H1 (cell line): ENCODE measurements at regions not wholly inside any gene's neighbourhood (a gene's known extent, or its start where the extent isn't known, plus 50 kb on each side); places are given as distances from the start of the nearest gene placed in this dataset.
"Not testable (repeated sequence)": the region's sequence is repeated elsewhere in the genome, so short reads cannot be mapped to it uniquely, and the experiment has no call there.

Experiments
- CTCF ChIA-PET: fragments of 300-600 bp; sonication (Branson Sonifier 250); formaldehyde crosslinking; loops from one replicate; lab custom pipeline; 2021; ENCODE audit not compliant: partially characterized antibody; lab: Charles Lee
- POLR2A ChIA-PET: fragments of 300-600 bp; sonication (Branson Sonifier 250); formaldehyde crosslinking; loops from one replicate; lab custom pipeline; 2021; ENCODE audit warnings: inconsistent platforms; ENCODE audit not compliant: partially characterized antibody; lab: Charles Lee
- DNase-seq, 2 experiments: peaks; one replicate each; pipeline versions ENCODE4 v3.0.0 to v3.0.0-alpha.2; 2010 to 2022; ENCODE audit warnings: low spot score in 2 of 2, low read depth in 1 of 2, mixed read lengths in 1 of 2
- FAIRE-seq: peaks from 2 replicates; lab custom pipeline; 2011; peaks lifted over from hg19 to GRCh38; lab: Jason Lieb, UNC
- H2AFZ ChIP-seq: 2 replicates; pipeline ENCODE4 v1.8.1; 2012; ENCODE audit warnings: low read length, inconsistent platforms
- H2AK5ac ChIP-seq: 2 replicates; pipeline ENCODE4 v1.6.1; 2013; ENCODE audit warnings: low read depth, low read length
- H2BK120ac ChIP-seq: replicated peaks from 2 replicates; pipeline ENCODE3; 2013; ENCODE audit warnings: low read depth, low read length, inconsistent platforms
- H2BK12ac ChIP-seq: 2 replicates; pipeline ENCODE4 v1.6.1; 2013; ENCODE audit warnings: low read depth, low read length
- H2BK15ac ChIP-seq: 2 replicates; pipeline ENCODE4 v1.6.1; 2013; ENCODE audit warnings: low read length
- H2BK20ac ChIP-seq: 2 replicates; pipeline ENCODE4 v1.6.1; 2013; ENCODE audit warnings: low read length
- H2BK5ac ChIP-seq: 2 replicates; pipeline ENCODE4 v1.6.1; 2013; ENCODE audit warnings: low read depth, low read length
- H3K14ac ChIP-seq: 2 replicates; pipeline ENCODE4 v1.6.1; 2013; ENCODE audit warnings: inconsistent platforms; ENCODE audit not compliant: insufficient read length
- H3K18ac ChIP-seq: 2 replicates; pipeline ENCODE4 v1.6.1; 2013; ENCODE audit warnings: low read length; ENCODE audit errors: extremely low read depth
- H3K23ac ChIP-seq: 2 replicates; pipeline ENCODE4 v1.6.1; 2013; ENCODE audit warnings: inconsistent platforms; ENCODE audit not compliant: insufficient read length
- H3K23me2 ChIP-seq: 2 replicates; pipeline ENCODE4 v1.6.1; 2013; ENCODE audit warnings: low read depth, low read length
- H3K27ac ChIP-seq: 2 replicates; pipeline ENCODE4 v1.6.1; 2011; ENCODE audit warnings: low read depth, low read length, inconsistent platforms
- H3K27me3 ChIP-seq, 4 experiments: replicated peaks in 1 of 4; 1 replicate in 1 of 4; 2 replicates in 3 of 4; pipeline versions ENCODE4 v1.6.1 to v1.8.1; 2011 to 2013; ENCODE audit warnings: low read length in 3 of 4, mild to moderate bottlenecking in 3 of 4, inconsistent platforms in 2 of 4, mixed read lengths in 2 of 4, moderate library complexity in 1 of 4; ENCODE audit not compliant: control insufficient read depth in 3 of 4, insufficient read depth in 3 of 4; ENCODE audit errors: extremely low read depth in 1 of 4
- H3K36me3 ChIP-seq, 4 experiments: 2 replicates each; pipeline versions ENCODE4 v1.6.1 to v1.8.1; 2011 to 2013; ENCODE audit warnings: mild to moderate bottlenecking in 4 of 4, low read length in 3 of 4, moderate library complexity in 2 of 4, control low read depth in 1 of 4, inconsistent platforms in 1 of 4; ENCODE audit not compliant: insufficient read depth in 4 of 4, control insufficient read depth in 2 of 4
- H3K4ac ChIP-seq: replicated peaks from 2 replicates; pipeline ENCODE3; 2013; ENCODE audit warnings: low read length, low read depth, mixed read lengths, inconsistent platforms; ENCODE audit not compliant: insufficient read length
- H3K4me1 ChIP-seq, 4 experiments: replicated peaks in 1 of 4; 1 replicate in 1 of 4; 2 replicates in 3 of 4; pipeline versions ENCODE4 v1.6.1 to v1.8.1; 2011 to 2013; ENCODE audit warnings: low read length in 3 of 4, inconsistent platforms in 2 of 4, mixed read lengths in 1 of 4; ENCODE audit not compliant: insufficient read depth in 4 of 4, control insufficient read depth in 3 of 4
- H3K4me2 ChIP-seq, 2 experiments: 2 replicates each; pipeline versions ENCODE4 v1.6.1 to v1.8.1; 2011 to 2013; ENCODE audit warnings: low read depth in 2 of 2, low read length in 2 of 2, control low read depth in 1 of 2, inconsistent platforms in 1 of 2, mild to moderate bottlenecking in 1 of 2; ENCODE audit not compliant: insufficient read depth in 1 of 2
- H3K4me3 ChIP-seq, 4 experiments: fragments of 200-600, 300-600 bp in 1 of 4; sonication (generic), shearing (Covaris generic), sonication (Bioruptor Twin) in 1 of 4; 2 replicates each; pipeline versions ENCODE4 v1.5.1 to v1.8.1; 2011 to 2016; ENCODE audit warnings: low read length in 4 of 4, low read depth in 3 of 4, control low read depth in 2 of 4, inconsistent platforms in 2 of 4, mild to moderate bottlenecking in 2 of 4, mixed read lengths in 1 of 4, moderate library complexity in 1 of 4; ENCODE audit not compliant: insufficient read depth in 2 of 4; ENCODE audit errors: extremely low read depth in 1 of 4
- H3K56ac ChIP-seq: replicated peaks from 2 replicates; pipeline ENCODE3; 2013; ENCODE audit warnings: low read depth, mild to moderate bottlenecking, mixed read lengths, low read length, inconsistent platforms; ENCODE audit not compliant: insufficient read length
- H3K79me1 ChIP-seq: 2 replicates; pipeline ENCODE4 v1.6.1; 2013; ENCODE audit warnings: low read depth, low read length, control low read depth
- H3K79me2 ChIP-seq, 2 experiments: 2 replicates each; pipeline versions ENCODE4 v1.6.1 to v1.8.1; 2012 to 2013; ENCODE audit warnings: low read length in 2 of 2, mild to moderate bottlenecking in 2 of 2, inconsistent platforms in 1 of 2; ENCODE audit not compliant: insufficient read depth in 2 of 2, control insufficient read depth in 1 of 2
- H3K9ac ChIP-seq, 4 experiments: replicated peaks in 1 of 4; 1 replicate in 1 of 4; 2 replicates in 3 of 4; pipeline versions ENCODE4 v1.6.1 to v1.8.1; 2011 to 2013; ENCODE audit warnings: low read depth in 3 of 4, low read length in 3 of 4, control low read depth in 2 of 4, mild to moderate bottlenecking in 2 of 4, moderate library complexity in 2 of 4, inconsistent platforms in 1 of 4; ENCODE audit errors: extremely low read depth in 1 of 4
- H3K9me3 ChIP-seq, 2 experiments: 2 replicates each; pipeline versions ENCODE4 v1.6.1 to v1.8.1; 2012 to 2013; ENCODE audit warnings: mild to moderate bottlenecking in 2 of 2, moderate library complexity in 2 of 2, control low read depth in 1 of 2, inconsistent platforms in 1 of 2, low read depth in 1 of 2, low read length in 1 of 2, mixed read lengths in 1 of 2; ENCODE audit not compliant: insufficient read depth in 2 of 2
- H4K20me1 ChIP-seq, 2 experiments: replicated peaks in 1 of 2; 2 replicates each; pipeline versions ENCODE3 to v1.8.1; 2011 to 2013; ENCODE audit warnings: inconsistent platforms in 2 of 2, low read length in 2 of 2, mild to moderate bottlenecking in 1 of 2; ENCODE audit not compliant: insufficient read depth in 2 of 2, control insufficient read depth in 1 of 2
- H4K5ac ChIP-seq: 2 replicates; pipeline ENCODE4 v1.6.1; 2013; ENCODE audit warnings: low read length, low read depth, mixed read lengths, inconsistent platforms; ENCODE audit not compliant: insufficient read length
- H4K8ac ChIP-seq: 2 replicates; pipeline ENCODE4 v1.8.0; 2013; ENCODE audit warnings: mild to moderate bottlenecking, moderate library complexity, low read length, inconsistent platforms; ENCODE audit not compliant: insufficient read depth; ENCODE audit errors: extremely low read depth
- H4K91ac ChIP-seq: replicated peaks from 2 replicates; pipeline ENCODE3; 2013; ENCODE audit warnings: low read length, mixed read lengths, inconsistent platforms; ENCODE audit not compliant: insufficient read length
- RAD21 ChIP-seq, 2 experiments: IDR thresholded peaks in 1 of 2; conservative IDR thresholded peaks in 1 of 2; 2 replicates each; pipeline ENCODE4 v1.6.1; 2011; ENCODE audit warnings: low read depth in 2 of 2, low read length in 2 of 2, improper control_type of control experiment in 1 of 2, inconsistent platforms in 1 of 2, mild to moderate bottlenecking in 1 of 2, moderate library complexity in 1 of 2
- WGBS, 2 experiments: shearing (Covaris generic) in 1 of 2; methylation state at CpG; one replicate each; pipeline versions ENCODE4 v1.1.6 to v1.1.7; 2013 to 2015; ENCODE audit warnings: low lambda C conversion rate in 2 of 2, mixed read lengths in 2 of 2, inconsistent platforms in 1 of 2, low coverage in 1 of 2, missing lambda C conversion rate in 1 of 2; ENCODE audit not compliant: insufficient replicate concordance in 2 of 2, insufficient coverage in 1 of 2, insufficient read length in 1 of 2; ENCODE audit errors: extremely low coverage in 1 of 2, missing lambda C conversion rate in 1 of 2; 5-methylcytosine and 5-hydroxymethylcytosine counted together
- TF ChIP-seq, protein P1 (sequence below), 3 experiments: IDR thresholded peaks; 1 replicate in 2 of 3; 2 replicates in 1 of 3; pipeline versions ENCODE4 v1.5.1 to v1.6.1; 2011; ENCODE audit warnings: low read length in 3 of 3, mild to moderate bottlenecking in 3 of 3, inconsistent platforms in 2 of 3, low read depth in 1 of 3, moderate library complexity in 1 of 3; ENCODE audit not compliant: insufficient read depth in 1 of 3; ENCODE audit errors: control extremely low read depth in 1 of 3

DNA sequence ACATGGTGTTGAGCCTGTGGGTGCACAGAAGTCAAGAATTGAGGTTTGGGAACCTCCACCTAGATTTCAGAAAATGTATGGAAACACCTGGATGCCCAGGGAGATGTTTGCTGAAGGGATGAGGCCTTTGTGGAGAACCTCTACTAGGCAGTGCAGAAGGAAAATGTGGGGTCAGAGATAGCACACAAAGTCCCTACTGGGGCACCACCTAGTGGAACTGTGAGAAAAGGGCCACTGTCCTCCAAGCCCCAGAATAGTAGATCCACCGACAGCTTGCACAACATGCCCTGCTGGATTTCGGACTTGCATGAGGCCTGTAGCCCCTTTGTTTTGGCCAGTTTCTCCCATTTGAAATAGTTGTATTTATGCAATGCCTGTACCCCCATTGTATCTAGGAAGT, 2027.3 kb downstream of the PCDH9 start:
- CTCF ChIA-PET: interaction anchor here (1.0 to 1.5 kb wide), 2 partner anchors 8 to 41 kb away, joined by 3 read pairs; no protein-coding TSS in a partner anchor
- H3K18ac ChIP-seq, H2BK5ac ChIP-seq, H3K36me3 ChIP-seq, H3K23ac ChIP-seq, H3K23me2 ChIP-seq, H2BK12ac ChIP-seq, H2BK120ac ChIP-seq, H3K79me1 ChIP-seq, H3K27ac ChIP-seq, H4K91ac ChIP-seq, H3K14ac ChIP-seq, H3K27me3 ChIP-seq, H3K4ac ChIP-seq, H2AK5ac ChIP-seq, H3K56ac ChIP-seq, POLR2A ChIA-PET, DNase-seq, FAIRE-seq, H4K20me1 ChIP-seq, H3K9ac ChIP-seq, H4K5ac ChIP-seq, H2AFZ ChIP-seq, H3K4me3 ChIP-seq, H3K4me2 ChIP-seq, H2BK20ac ChIP-seq, H2BK15ac ChIP-seq, H4K8ac ChIP-seq, H3K4me1 ChIP-seq, H3K79me2 ChIP-seq: not testable (repeated sequence)
- TF ChIP-seq RAD21 (IDR thresholded peaks at IDR 0.05 in 1 of 2, conservative IDR thresholded peaks at IDR 0.05 in 1 of 2; ENCODE audit: low read depth in 2 of 2, low read length in 2 of 2): peak; percentile 34 to 51; a peak in 3 of 4 replicates
- TF ChIP-seq, protein P1, sequence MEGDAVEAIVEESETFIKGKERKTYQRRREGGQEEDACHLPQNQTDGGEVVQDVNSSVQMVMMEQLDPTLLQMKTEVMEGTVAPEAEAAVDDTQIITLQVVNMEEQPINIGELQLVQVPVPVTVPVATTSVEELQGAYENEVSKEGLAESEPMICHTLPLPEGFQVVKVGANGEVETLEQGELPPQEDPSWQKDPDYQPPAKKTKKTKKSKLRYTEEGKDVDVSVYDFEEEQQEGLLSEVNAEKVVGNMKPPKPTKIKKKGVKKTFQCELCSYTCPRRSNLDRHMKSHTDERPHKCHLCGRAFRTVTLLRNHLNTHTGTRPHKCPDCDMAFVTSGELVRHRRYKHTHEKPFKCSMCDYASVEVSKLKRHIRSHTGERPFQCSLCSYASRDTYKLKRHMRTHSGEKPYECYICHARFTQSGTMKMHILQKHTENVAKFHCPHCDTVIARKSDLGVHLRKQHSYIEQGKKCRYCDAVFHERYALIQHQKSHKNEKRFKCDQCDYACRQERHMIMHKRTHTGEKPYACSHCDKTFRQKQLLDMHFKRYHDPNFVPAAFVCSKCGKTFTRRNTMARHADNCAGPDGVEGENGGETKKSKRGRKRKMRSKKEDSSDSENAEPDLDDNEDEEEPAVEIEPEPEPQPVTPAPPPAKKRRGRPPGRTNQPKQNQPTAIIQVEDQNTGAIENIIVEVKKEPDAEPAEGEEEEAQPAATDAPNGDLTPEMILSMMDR (IDR thresholded peaks at IDR 0.05; ENCODE audit: control extremely low read depth in 1 of 3, insufficient read depth in 1 of 3, low read depth in 1 of 3, low read length in 3 of 3): peak in 2 of 3 experiments; percentile 5 to 26; a peak in 3 of 4 replicates
- 100% methylated on average over 2 of the region's 2 CpGs; no CpG with 5 or more reads in 1 of the 2 experiments for WGBS, 2 experiments
- peaks cover 6 to 14% of the 10 kb centered on the region in 2 experiments; a peak in 2 of 4 replicates for H3K9me3 ChIP-seq
